ENCODE measurements at regions not wholly inside any gene's neighbourhood (a gene's known extent, or its start where the extent isn't known, plus 50 kb on each side); places are given as distances from the start of the nearest gene placed in this dataset.

DNA sequence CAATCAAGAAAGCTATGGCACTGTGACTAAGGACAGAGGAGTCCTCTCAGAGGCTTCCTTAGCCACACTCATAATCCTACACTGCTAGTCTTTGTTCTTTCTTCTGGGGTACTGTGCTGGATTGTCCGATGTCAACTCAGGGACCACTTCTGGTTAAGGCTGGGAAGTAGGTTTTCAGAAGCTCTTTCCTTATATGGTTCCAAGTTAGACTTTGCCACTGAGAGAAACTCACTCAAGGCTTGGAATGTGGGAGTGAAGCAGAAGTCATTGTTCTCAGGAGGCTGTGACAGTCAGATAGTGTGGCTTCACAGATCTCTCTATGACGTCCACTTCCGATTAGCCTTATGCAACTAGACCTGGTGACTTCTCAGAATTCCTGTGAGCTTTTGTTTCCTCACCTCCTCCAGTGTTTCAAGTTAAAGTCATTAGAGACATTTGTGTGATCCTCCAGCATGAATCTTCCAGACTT, 317.3 kb upstream of the F9 start:
- Histone ChIP-seq H2BK15ac (ENCODE audit: low read depth, low read length) (no peak overlapping the region), H3K9ac (ENCODE audit: extremely low read depth, insufficient read length, low read length) (no peak overlapping the region), H3K14ac (ENCODE audit: insufficient read depth, low read length) (no peak overlapping the region), H3K23me2 (ENCODE audit: insufficient read length, low read depth, low read length, poor library complexity, severe bottlenecking) (no peaks in the 10 kb centered on the region), H3K18ac (ENCODE audit: insufficient read length, low read depth, low read length) (no peak overlapping the region), H2BK20ac (ENCODE audit: low read depth, low read length, poor library complexity, severe bottlenecking) (no peak overlapping the region), H3K56ac (ENCODE audit: insufficient read length, low read depth, low read length) (no peak overlapping the region), H2BK120ac (ENCODE audit: low read depth, low read length, poor library complexity, severe bottlenecking) (no peak overlapping the region), H3K27ac (ENCODE audit: insufficient read length, low read depth, low read length) (no peak overlapping the region), H4K20me1 (ENCODE audit: control insufficient read depth, insufficient read depth, insufficient read length) (no peaks in the 10 kb centered on the region), H2AFZ (ENCODE audit: low read length) (no peak overlapping the region), H4K8ac (replicated peaks; ENCODE audit: insufficient read length, low read depth, low read length) (no peak overlapping the region), H3K4ac (ENCODE audit: low read depth, low read length) (no peak overlapping the region), H2BK12ac (ENCODE audit: insufficient read length, low read depth, low read length) (no peak overlapping the region), H4K5ac (ENCODE audit: insufficient read length, low read depth, low read length) (no peak overlapping the region), H3K27me3 (ENCODE audit: insufficient read depth, low read length) (peaks cover 9% of the 10 kb centered on the region; the same call in 1 of the 2 replicates), H3T11ph (ENCODE audit: low read length) (no peak overlapping the region), H3K23ac (ENCODE audit: insufficient read length, low read depth, low read length) (no peak overlapping the region), H3K4me2 (ENCODE audit: insufficient read depth, insufficient read length, low read length) (no peak overlapping the region), H4K91ac (ENCODE audit: insufficient read length, low read depth, low read length) (no peak overlapping the region), H2BK5ac (ENCODE audit: insufficient read length, low read length) (no peak overlapping the region), H3K9me3 (ENCODE audit: control insufficient read depth, low read depth, low read length) (no peaks in the 10 kb centered on the region), H3K4me1 (ENCODE audit: insufficient read depth, low read length) (no peaks in the 10 kb centered on the region; the same call in 1 of the 2 replicates), H2AK5ac (ENCODE audit: insufficient read length, low read length) (no peak overlapping the region), H3K79me1 (ENCODE audit: insufficient read depth, low read depth, low read length, poor library complexity, severe bottlenecking) (no peaks in the 10 kb centered on the region), H3K79me2 (ENCODE audit: insufficient read depth, low read length) (no peaks in the 10 kb centered on the region)
- Mint-ChIP-seq H3K4me3 (no peak overlapping the region), H3K27ac (no peak overlapping the region; a peak in 1 of 7 replicates), H3K36me3 (ENCODE audit: insufficient read depth in 1 of 3, low read depth in 3 of 3) (no peaks in the 10 kb centered on the region), H3K4me1 (peaks cover 25 to 32% of the 10 kb centered on the region in 2 experiments), H3K27me3 (ENCODE audit: low read depth) (peaks cover 43% of the 10 kb centered on the region), H3K9me3 (no peaks in the 10 kb centered on the region)
- no peak for TF ChIP-seq CTCF (conservative IDR thresholded peaks at IDR 0.05)
- no peak for DNase-seq
- no CpG with 5 or more reads among the region's 3 CpGs for WGBS (ENCODE audit: extremely low coverage, insufficient read length, low lambda C conversion rate)
